Stimulated activated CD4-positive, alpha-beta T cell treated with anti-CD3 and anti-CD28 coated beads, Interleukin-1b, Interleukin-23, amount 100 ng/mL, for 4 hours (primary cell): ENCODE measurements at regions not wholly inside any gene's neighbourhood (a gene's known extent, or its start where the extent isn't known, plus 50 kb on each side); places are given as distances from the start of the nearest gene placed in this dataset.

ENCODE experiments used
- DNase-seq, 2 donors: peaks; one replicate each; pipeline ENCODE4 v3.0.0-alpha.2; 2020; ENCODE audit warnings: low read depth in 2 of 2

DNA sequence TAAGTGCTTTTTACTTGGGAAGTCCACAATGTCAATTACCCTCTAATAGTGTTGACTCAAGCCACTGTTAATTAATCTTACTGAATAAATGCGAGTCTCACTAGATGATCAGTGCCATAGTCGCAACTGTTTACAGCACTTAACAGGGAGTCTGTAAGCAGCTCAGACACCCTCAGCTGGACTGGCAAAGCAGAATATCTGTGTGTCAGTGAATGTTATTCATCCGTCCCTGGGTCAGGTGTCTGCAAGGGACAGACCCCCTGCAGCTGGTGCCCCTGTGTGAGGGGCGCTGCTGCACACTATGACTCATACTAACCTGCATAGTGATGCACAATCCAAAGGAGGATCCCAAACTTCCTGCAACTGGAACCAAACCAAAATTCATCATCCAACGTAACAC lies 306.5 kb downstream of the HHIPL2 start:
- DNase-seq, result no peak

DNA sequence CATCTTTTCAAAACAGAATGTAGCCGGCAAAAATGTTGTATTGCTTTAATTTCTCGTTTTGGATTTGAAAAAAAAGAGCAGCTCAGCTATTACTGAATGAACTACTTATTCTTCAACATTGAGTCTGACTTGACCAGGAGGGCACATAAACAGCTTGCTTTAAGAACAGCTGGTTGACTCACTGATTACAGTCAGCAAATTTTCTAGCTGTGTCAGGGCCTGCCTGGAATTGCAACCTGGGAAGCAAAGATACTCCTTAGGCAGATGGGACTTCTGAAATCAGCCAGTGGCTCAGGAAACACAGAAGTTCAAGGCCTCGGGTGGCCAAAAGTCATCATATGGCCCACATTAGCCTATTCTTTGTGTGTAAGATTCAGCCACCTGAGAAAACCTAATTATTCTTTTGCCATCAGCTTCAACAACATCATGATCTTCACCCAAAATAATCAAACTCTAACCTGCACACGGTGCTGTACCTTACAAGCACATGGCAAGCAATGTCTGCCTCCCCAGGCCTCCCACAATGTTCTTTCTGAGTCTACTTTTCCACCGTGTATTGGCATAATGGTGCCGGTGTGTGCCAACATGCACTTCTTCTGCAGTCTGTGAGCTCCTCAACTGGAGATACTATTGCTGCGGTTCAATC lies 307.2 kb downstream of the HHIPL2 start:
- no peak for DNase-seq

DNA sequence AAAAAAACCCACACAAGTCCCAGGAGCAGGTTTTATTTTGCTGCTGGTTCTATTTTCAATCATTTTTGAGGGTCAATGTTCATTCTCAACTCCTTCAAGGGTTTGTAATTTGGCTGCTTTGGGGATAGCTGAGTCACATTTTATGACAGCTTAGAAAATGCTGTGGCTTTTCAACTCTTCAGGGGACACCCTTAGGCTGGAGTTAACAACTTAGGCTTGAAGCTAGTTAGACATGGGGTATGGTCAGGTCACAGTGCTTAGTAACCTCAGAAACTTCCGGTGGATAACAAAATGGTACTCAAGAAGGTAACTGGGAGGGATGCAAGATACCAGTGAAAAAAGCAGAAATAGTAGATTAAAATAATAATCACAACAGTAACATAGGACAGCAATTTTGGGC lies 308.8 kb downstream of the HHIPL2 start:
- DNase-seq, result no peak

DNA sequence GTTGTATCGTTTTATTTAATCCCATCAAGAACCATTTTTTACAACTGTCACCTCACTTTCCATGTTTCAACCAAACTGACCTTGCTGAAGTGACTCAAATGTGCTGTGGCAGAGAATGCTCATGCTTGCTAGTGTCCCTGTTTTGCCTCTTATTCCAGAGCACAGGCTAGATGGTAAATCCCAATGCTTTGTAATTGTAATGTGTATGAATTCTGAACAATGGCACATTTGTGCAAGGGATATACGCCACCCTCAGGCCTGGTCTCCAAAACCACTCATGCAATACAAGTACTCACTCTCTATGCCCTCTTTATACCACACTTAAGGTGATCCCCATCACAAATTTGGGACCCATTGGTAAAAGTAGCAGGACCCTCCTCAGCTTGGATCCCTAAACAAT lies 313.6 kb downstream of the HHIPL2 start:
- no peak for DNase-seq

DNA sequence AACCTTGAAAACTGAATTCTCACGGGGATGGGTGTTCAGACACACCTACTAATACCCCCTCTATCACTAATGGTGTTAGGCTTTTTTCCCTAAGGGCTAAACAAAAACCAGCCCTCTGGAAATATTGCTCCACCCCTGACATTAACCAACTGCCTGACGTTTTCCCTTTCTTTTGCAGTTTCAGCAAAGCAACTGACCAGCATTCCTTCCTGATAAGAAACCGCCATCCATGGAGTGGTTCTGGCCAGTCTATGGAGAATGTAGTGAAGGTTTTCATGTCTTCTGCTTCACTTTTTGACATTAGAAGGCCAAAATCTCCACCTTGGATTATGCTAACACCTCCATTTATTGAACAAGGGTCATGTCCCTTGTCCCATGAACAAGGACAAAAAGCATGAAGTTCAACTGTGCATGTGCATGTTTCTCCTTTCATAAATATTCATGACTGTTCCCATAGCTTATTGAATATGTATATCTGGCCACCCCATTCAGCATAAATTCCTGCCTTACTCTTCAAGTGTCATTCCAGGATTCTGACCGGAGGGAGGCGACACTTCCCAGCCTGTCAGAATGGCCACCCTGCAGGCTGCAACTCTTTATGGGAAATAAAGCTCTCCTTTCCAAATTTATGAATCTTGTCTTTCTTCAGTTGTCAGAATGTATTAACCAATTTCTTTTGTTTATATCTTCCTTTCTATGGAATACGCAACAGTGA lies 314.3 kb downstream of the HHIPL2 start:
- DNase-seq, result no peak

DNA sequence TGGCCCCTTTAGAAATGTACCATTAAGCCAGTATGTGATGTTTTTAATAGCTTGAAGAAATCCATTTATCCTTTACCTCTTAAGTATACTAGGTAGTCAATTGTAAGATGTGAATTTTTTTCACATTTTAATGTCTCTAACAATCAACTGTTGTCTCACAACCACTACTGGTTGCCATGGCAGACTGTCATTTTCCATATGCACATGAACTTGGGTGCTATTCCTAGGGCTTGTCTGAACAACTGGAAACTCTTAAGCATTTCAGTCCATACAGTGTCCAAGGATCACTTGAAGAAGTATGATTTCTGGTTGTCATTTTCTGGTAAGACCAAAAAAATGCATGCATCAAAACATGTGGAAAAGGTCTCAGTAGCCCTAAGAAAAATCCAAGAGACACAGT lies 315.1 kb downstream of the HHIPL2 start:
- no peak for DNase-seq

DNA sequence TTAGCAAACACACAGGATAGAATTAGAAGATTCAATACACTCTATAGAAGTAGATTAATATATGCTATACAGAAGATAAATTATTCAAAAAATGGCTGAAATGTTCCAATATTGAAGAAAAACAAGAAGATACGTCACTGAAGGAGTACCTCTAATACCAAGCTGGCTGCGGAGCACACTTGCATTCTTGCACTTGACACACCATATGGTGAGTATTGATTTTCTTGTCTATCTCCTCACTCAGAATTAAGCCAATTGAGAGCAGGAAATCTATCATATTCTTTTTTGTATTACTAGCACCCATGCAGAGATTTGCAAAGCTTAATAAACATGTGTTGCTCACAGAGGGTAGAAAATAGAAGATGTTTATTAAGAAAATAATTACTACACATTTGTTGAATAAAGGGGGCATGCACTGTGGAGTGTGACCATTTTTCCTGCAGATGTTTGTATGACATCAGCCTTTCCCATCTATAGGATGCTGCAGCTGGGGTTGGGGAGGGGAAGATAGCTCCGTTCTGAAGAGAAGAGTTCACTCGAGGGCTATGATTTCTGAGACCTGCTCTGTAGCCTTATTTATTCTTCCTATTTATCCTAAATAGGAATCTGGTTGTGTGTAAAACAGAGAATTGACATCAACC lies 318.1 kb downstream of the HHIPL2 start:
- DNase-seq, result no peak

DNA sequence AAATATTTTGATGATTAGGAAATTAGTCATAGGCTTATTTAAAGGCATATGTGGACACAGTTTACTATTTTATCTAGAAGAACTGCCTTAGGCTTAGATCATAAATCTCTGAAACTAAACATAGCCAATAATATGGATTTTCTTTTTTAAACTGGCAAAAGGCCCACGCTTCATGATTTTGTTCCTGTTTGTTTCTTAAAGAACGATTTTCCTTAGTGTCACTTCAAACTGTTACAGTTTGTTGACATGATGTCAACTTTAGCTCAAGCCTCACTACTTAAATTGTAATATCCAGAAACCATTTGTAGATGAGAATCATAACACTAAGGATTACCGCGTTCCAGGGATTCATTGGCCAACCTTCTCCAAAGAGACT lies 322.6 kb downstream of the HHIPL2 start:
- DNase-seq, result no peak

DNA sequence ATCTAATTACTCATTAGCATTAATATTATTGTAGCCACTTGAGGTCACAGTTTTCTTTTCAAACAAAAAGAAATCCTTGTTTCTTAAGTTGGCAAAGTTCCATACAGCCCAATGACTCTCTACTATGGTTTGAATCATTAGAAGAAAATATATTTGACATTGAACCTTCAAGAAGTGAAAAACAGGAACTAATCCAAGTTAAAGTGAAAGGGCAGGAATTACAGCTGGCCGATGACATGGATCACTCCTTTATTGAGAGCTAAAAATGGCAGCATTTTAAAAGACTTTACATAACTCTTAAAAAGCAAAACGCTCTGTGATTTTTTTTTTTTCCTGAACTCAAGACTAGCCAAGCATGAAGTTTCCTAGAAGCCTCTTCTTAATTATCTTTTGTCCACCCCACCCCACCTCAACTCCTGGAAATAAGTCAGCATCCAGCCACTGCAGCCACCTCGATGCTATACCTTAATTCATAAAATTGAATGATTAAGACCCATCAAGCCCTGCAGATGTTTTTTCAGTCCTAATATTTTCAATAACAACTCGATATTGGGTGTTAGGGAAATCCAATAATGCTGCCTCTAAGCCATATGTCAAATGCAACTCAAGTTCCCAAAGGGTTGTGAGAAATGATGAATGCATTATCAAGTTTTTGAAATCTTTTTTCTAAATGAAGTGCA lies 323.1 kb downstream of the HHIPL2 start:
- DNase-seq, result no peak

DNA sequence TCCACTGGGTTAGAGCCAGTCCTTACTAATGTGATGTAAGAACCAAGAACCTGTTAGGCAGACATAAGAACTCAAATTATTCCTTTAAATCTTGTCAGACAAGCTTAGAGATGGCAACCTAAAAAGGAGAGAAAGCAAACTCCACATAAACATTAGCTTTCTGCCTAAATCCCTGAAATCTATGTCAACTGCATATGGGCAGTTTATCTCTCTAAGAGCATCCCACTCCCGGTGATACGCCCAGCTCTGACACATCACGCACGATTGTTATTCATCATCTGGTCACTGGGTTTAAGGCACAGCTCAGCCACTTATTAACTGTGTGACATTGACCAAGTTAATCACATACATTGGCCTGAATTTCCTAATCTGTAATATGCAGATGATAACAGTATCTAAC lies 323.7 kb downstream of the HHIPL2 start:
- DNase-seq, result no peak

DNA sequence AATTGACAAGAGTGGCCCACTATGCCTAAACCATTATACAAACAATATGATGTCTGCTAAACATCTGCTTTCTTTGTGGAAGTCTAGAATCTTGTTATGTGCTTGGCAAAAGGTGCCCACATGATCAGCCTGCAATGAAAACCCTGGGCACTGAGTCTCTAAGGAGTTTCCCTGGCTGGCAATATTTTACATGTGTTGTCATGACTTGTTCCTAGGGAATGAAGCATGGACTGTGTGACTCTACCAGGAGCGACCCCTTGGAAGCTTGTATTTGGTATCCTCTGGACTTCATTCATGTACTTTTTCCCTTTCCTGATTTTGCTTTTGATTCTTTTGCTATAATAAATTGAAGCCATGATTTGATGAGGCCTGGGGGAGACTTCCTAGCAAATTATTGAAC lies 324.9 kb downstream of the HHIPL2 start:
- DNase-seq, result no peak

DNA sequence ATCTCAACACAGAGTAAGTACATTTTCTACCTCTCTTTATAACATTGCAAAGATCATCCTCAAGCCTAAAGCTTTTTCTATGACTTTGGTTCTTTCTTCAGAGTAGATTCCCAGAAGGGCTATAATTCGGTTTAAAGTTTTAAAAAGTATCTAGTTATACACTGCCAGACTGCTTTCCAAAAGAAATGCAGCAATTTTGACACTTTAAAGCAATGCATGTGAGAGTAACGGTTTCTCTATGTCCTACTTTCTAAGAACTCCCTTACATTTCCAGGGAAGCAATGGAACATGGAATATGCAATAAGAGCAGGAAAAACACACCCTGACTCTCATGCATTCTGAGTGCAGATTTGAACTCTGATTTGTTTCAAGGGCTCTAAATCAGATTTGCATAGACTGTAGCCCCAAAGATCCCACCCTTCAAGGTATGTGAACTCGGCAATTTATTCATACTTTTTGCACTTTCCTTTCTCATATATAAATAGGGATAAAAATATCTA lies 331.6 kb downstream of the HHIPL2 start:
- no peak for DNase-seq

DNA sequence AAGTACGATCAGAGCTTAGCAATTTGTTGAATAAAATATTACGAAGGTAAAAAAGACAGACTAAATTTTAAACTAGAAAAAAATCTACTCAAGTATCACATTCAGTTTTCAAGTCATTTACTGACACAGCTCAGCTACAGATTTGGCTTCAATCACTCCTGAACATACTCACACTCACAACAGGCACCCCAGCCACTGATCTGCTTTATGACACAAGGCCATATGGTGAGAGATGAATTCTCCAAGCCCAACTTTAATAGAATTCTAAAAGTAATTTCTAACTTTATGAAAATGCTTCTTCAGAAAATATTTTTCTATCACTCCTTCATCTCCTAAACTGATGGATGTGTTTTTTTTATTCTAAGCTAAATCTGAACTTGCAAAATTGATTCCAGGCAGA lies 337.1 kb downstream of the HHIPL2 start:
- DNase-seq, result no peak

DNA sequence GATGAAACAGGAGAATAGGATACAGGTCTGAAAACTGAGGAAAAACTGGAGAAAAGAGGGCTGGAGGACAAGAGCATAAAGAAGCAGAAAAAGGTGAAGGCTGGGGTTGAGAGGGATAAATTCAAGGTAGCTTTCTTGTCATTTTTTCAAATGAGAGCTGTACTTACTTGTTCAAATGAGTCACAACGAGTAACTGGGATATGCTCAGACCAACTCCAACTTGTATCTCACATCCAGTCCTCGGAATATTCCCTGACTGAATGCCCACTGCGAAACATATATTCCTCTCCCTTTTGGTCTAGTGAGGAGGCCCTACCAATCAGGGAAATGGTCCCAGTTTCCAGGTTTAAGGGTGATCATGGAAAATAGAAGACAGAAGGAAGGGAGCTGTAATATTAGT lies 343.4 kb downstream of the HHIPL2 start:
- no peak for DNase-seq

DNA sequence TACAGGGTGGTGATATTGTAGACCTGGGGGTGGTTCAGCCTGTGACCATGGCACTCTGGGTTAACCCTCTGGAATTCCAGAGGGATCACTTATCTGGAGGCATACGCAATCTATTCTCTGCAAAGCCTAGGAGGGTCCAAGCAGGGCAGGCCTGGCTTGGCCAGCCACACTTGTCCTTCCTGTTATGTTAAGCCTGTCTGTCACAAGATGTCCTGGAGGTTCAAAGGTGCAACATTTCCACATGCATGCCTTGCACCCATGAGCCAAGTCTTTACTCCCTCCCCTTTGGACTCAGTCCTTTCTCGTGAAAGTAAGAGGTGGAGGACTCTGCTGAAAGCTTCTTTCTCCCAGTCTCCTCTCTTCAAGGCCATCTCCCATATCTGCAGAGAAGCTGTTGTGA lies 345.1 kb downstream of the HHIPL2 start:
- DNase-seq, result no peak

DNA sequence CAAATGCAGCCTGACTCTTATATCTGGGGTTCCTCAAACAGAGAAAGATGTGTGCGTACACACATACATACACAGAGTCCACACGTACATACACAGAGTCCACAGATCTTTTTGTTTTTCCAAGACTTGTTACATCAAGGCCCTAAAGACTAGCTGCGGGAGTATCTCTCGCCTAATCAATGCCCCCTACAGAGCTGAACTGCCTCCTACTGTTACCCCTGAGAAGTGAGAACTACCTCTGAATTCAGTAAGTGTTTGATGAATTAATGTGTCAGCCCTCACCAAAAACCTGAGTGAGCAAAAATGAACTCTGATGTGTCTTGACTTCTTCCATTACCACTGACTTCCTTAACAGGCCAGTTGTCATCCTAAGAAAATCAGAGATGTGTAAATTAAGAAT lies 351.2 kb downstream of the HHIPL2 start:
- no peak for DNase-seq

DNA sequence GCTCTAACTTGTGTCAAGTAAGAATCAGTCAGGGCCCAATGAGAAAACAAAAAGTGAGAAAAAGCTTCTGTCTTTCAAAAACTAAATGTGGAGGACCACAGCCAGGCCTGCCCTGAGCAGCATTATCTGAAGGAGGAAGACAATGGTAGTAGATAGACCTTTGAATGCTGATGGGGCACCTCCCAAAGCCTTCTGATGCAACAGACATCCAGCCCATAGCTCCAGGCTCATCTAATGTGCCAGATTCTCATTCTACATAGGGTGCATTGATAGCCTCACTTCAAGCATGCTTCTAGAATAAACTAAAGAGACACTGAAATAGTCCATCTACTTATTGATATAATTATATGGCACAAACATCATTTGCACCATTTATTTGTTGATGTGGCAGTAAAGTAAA lies 351.6 kb downstream of the HHIPL2 start:
- no peak for DNase-seq

DNA sequence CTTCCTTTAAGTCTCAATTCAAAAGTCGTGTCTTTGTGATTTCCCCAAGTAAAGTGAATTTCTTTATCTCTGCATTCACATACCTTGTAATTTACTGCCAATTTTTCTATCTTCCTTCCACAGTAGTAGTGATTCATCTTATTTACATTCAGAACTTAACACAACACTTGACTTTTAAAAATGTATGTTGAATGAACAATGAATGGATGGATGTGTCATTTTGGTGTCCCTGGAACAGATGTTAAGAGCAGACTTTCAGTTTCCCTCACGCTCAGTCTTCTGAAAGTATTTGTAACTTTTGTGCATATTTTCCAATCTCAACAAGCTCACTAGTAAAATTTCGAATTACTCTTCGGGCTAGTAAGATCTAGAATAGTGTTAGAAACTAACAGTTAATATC lies 352.0 kb downstream of the HHIPL2 start:
- DNase-seq, result no peak

DNA sequence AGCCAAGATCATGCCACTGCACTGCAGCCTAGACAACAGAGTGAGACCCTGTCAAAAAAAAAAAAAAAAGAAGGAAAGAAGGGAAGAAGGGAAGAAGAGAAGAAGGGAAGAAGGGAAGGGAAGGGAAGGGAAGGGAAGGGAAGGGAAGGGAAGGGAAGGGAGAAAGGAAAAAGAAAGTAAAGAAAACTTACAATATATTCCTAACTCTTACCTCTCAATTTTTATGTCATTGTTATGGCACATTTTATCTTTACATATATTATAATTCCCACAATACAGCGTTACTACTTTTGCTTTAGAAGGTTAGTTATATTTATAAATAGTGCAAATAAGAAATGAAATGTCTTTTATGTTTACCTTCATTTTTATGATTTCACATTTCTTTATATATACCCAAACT lies 358.7 kb downstream of the HHIPL2 start:
- DNase-seq, result no peak

DNA sequence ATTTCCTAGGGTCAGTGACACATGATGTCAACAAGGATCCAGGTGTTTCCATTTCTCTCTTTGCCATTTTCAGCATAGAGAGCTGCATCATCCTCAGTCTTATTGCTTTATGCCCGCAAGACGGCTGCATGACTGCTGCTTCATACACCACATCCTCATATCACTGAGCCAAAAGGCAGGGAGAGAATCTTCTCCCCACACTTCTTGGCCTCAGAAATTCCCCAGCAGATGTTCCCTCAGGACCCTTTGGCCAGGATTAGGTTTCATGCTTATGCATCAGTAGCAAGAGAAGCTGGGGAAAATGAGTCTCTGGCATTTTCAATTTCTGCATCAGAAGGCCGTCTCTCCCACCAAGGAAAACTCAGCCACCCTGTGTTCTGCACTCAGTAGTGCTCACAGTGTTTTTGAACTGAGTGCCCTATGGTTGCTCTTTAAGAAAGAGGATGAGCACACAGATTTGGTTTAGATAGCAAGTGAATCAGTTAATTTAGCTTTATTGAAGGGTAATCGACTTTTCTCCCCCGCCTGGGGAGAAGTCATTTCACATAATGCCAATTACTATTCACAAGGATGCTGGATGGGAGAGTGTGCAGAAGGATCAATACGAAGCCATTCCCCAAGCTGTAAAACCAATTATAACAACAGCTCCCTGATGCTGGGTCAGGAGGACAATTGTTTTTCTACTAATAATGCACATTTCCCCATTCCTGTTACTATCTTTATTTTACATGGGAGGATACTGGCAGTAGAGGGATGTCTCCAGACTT lies 360.2 kb downstream of the HHIPL2 start:
- no peak for DNase-seq

DNA sequence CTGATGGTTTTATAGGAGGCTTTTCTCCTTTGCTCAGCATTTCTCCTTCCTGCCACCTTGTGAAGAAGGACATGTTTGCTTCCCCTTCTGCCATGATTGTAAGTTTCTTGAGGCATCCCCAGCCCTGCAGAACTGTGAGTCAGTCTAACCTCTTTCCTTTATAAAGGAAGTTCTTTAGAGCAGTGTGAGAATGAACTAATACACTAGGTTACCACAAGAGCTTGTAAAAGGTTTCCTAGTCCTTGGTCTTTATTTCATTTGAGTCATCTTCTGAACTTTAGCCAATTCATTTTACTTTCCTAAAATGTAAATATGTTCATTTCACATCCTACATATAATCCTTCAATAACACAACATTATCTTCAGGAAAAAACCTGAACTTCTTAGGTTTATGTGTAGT lies 365.3 kb downstream of the HHIPL2 start:
- DNase-seq, result no peak

DNA sequence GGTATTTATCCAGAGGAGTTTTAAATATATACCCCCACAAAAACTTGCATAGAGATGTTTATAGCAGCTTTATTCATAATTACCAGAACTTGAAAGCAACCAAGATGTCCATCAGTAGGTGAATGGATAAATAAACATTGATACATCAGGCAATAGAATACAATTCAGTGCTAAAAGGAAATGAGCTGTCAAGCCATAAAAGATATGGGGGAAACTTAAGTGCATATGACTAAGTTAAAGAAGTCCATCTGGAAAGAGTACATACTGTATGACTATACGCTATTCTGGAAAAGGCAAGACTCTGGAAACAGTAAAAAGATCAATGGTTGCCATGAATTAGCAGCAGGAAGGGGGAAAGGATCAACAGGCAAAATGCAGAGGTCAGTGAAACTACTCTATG lies 366.7 kb downstream of the HHIPL2 start:
- DNase-seq, result no peak
